Endothelial cell of umbilical vein (primary cell): ENCODE measurements at regions not wholly inside any gene's neighbourhood (a gene's known extent, or its start where the extent isn't known, plus 50 kb on each side); places are given as distances from the start of the nearest gene placed in this dataset.

Experiments used
- BruUV-seq: library from RNA; stranded (reverse); fragments of 400-500 nt; replicated peaks from 2 replicates; lab custom pipeline; 2021; lab: Mats Ljungman, UMichigan
- CTCF ChIA-PET: fragments of 300-600, 350-600 bp; sonication (Branson Sonifier 250); formaldehyde crosslinking; loops from one replicate; lab custom pipeline; 2021; ENCODE audit warnings: antibody characterized with exemption, inconsistent platforms; lab: Charles Lee
- POLR2A ChIA-PET: fragments of 300-600, 350-600 bp; sonication (Branson Sonifier 250); formaldehyde crosslinking; loops from one replicate; lab custom pipeline; 2021; ENCODE audit warnings: antibody characterized with exemption, inconsistent platforms; lab: Charles Lee
- DNase-seq: peaks from one replicate; pipeline ENCODE4 v3.0.0-alpha.2; 2011; ENCODE audit warnings: low read depth, low spot score
- FAIRE-seq: peaks from 2 replicates; lab custom pipeline; 2011; peaks lifted over from hg19 to GRCh38; lab: Jason Lieb, UNC
- H2AFZ ChIP-seq: 2 replicates; pipeline ENCODE4 v1.6.0; 2012; ENCODE audit warnings: low read depth, low read length, control low read depth, inconsistent platforms
- H3K27ac ChIP-seq: 2 replicates; pipeline ENCODE4 v1.5.1; 2011; ENCODE audit warnings: low read depth, mild to moderate bottlenecking, control low read depth, low read length, moderate library complexity; ENCODE audit not compliant: insufficient read depth
- H3K27me3 ChIP-seq, 2 experiments: 2 replicates each; pipeline versions ENCODE4 v1.6.0 to v1.6.1; 2011; ENCODE audit warnings: low read length in 2 of 2, mixed read lengths in 1 of 2; ENCODE audit not compliant: control insufficient read depth in 2 of 2, insufficient read depth in 2 of 2
- H3K36me3 ChIP-seq, 2 experiments: 2 replicates in 1 of 2; 3 replicates in 1 of 2; pipeline ENCODE4 v1.5.1; 2011; ENCODE audit warnings: low read length in 2 of 2, mild to moderate bottlenecking in 1 of 2, moderate library complexity in 1 of 2; ENCODE audit not compliant: control insufficient read depth in 2 of 2, insufficient read depth in 2 of 2; ENCODE audit errors: extremely low read depth in 1 of 2
- H3K4me1 ChIP-seq: 3 replicates; pipeline ENCODE4 v1.5.1; 2011; ENCODE audit warnings: mild to moderate bottlenecking, low read length; ENCODE audit not compliant: control insufficient read depth, insufficient read depth; ENCODE audit errors: extremely low read depth
- H3K4me2 ChIP-seq: 2 replicates; pipeline ENCODE4 v1.6.1; 2011; ENCODE audit warnings: low read length, control low read depth, mixed read lengths; ENCODE audit not compliant: insufficient read depth
- H3K4me3 ChIP-seq, 3 experiments: fragments of 200-600 bp in 1 of 3; sonication (generic), shearing (Covaris generic) in 1 of 3; replicated peaks in 1 of 3; 2 replicates each; pipeline ENCODE4 v1.5.1; 2011 to 2016; ENCODE audit warnings: control low read depth in 3 of 3, low read length in 3 of 3, mild to moderate bottlenecking in 2 of 3, inconsistent platforms in 1 of 3, low read depth in 1 of 3, moderate library complexity in 1 of 3; ENCODE audit not compliant: insufficient read depth in 1 of 3
- H3K79me2 ChIP-seq: 2 replicates; pipeline ENCODE4 v1.6.0; 2012; ENCODE audit warnings: low read length, inconsistent platforms; ENCODE audit not compliant: control insufficient read depth, insufficient read depth
- H3K9ac ChIP-seq: replicated peaks from 2 replicates; pipeline ENCODE3; 2011; ENCODE audit warnings: low read length, control low read depth; ENCODE audit not compliant: insufficient read depth; ENCODE audit errors: extremely low read depth
- H3K9me1 ChIP-seq: replicated peaks from 3 replicates; pipeline ENCODE4 v1.6.0; 2011; ENCODE audit warnings: mild to moderate bottlenecking, low read length; ENCODE audit not compliant: control insufficient read depth, insufficient read depth; ENCODE audit errors: extremely low read depth
- H3K9me3 ChIP-seq: replicated peaks from 2 replicates; pipeline ENCODE4 v1.5.1; 2012; ENCODE audit warnings: low read length, inconsistent platforms; ENCODE audit not compliant: control insufficient read depth, insufficient read depth
- H4K20me1 ChIP-seq: replicated peaks from 2 replicates; pipeline ENCODE3; 2011; ENCODE audit warnings: mild to moderate bottlenecking, low read length; ENCODE audit not compliant: control insufficient read depth, insufficient read depth; ENCODE audit errors: extremely low read depth
- EZH2 ChIP-seq: IDR thresholded peaks from 2 replicates; pipeline ENCODE4 v1.6.1; 2012; ENCODE audit warnings: borderline replicate concordance, low read depth, mild to moderate bottlenecking, moderate library complexity, low read length, inconsistent platforms; ENCODE audit not compliant: severe bottlenecking
- FOS ChIP-seq: IDR thresholded peaks from 2 replicates; pipeline ENCODE4 v1.6.1; 2011; ENCODE audit warnings: mild to moderate bottlenecking, low read length, moderate library complexity, borderline replicate concordance; ENCODE audit not compliant: insufficient read depth
- GATA2 ChIP-seq: IDR thresholded peaks from 2 replicates; pipeline ENCODE4 v1.7.0; 2011; ENCODE audit warnings: low read depth, mild to moderate bottlenecking, moderate library complexity, mixed read lengths, low read length; ENCODE audit not compliant: insufficient read length, insufficient read depth
- JUN ChIP-seq: IDR thresholded peaks from 2 replicates; pipeline ENCODE4 v1.6.1; 2011; ENCODE audit warnings: borderline replicate concordance, low read depth; ENCODE audit not compliant: insufficient read length, insufficient read depth
- MYC ChIP-seq: IDR thresholded peaks from one replicate; pipeline ENCODE4 v1.6.1; 2011; ENCODE audit warnings: mild to moderate bottlenecking, low read depth, low read length
- POLR2A ChIP-seq: IDR thresholded peaks from 2 replicates; pipeline ENCODE4 v1.6.1; 2012; ENCODE audit warnings: low read depth, mild to moderate bottlenecking, control low read depth, low read length
- POLR2AphosphoS5 ChIP-seq: IDR thresholded peaks from 2 replicates; pipeline ENCODE4 v1.6.1; 2012; ENCODE audit warnings: low read depth, mild to moderate bottlenecking, control low read depth, low read length, moderate library complexity; ENCODE audit not compliant: insufficient read depth
- dilution Hi-C: fragments of 300-500 bp; cut with MboI; formaldehyde crosslinking; loops from one replicate; pipeline ENCODE4 v1.15.0; 2019; ENCODE audit warnings: low sequenced_read_pairs; ENCODE audit not compliant: extremely low pct_ligation_motif_present
- intact Hi-C: fragments of 100-400 bp; cut with micrococcal nuclease; formaldehyde crosslinking; loops from one replicate; pipeline ENCODE4 v1.10.0; 2022
- TF ChIP-seq, protein P1 (sequence below), 2 donors: IDR thresholded peaks; 1 replicate in 1 of 2; 2 replicates in 1 of 2; pipeline ENCODE4 v1.5.1; 2011; ENCODE audit warnings: low read length in 2 of 2, mild to moderate bottlenecking in 2 of 2, moderate library complexity in 2 of 2, control low read depth in 1 of 2, inconsistent platforms in 1 of 2, low read depth in 1 of 2; ENCODE audit not compliant: insufficient read depth in 1 of 2; ENCODE audit errors: extremely low read depth in 1 of 2
- TF ChIP-seq, protein P2 (sequence below): IDR thresholded peaks from 2 replicates; pipeline ENCODE4 v1.6.1; 2011; ENCODE audit not compliant: insufficient read depth, insufficient read length

DNA sequence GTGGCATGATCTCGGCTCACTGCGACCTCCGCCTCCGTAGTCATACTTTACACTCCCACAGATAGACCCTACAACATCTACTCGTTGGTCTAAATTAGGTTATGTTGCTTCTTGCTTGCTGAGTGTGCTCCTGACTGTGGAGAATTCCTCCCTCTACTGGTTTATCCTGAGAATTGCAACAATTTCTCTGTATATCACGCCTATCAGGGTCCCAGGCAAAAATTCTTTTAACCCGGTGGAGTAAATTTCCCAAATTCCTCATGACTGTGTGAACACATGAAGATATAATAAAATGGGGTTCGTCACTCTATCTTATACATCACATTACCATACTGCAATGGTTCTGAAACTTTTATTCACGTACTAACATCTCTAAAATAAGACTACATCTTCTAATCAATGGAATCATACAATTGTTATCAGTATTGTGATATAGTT, 156.7 kb downstream of the EVA1A start:
- H3K4me2 ChIP-seq = no peak overlapping the region
- H3K27ac ChIP-seq = no peak overlapping the region
- no peaks in the 10 kb centered on the region for H4K20me1 ChIP-seq
- FAIRE-seq = peak; percentile 24
- H3K9me3 ChIP-seq = no peaks in the 10 kb centered on the region
- H3K36me3 ChIP-seq = no peaks in the 10 kb centered on the region
- TF ChIP-seq FOS (no peak), POLR2A (no peak), MYC (no peak)
- TF ChIP-seq, protein P1, sequence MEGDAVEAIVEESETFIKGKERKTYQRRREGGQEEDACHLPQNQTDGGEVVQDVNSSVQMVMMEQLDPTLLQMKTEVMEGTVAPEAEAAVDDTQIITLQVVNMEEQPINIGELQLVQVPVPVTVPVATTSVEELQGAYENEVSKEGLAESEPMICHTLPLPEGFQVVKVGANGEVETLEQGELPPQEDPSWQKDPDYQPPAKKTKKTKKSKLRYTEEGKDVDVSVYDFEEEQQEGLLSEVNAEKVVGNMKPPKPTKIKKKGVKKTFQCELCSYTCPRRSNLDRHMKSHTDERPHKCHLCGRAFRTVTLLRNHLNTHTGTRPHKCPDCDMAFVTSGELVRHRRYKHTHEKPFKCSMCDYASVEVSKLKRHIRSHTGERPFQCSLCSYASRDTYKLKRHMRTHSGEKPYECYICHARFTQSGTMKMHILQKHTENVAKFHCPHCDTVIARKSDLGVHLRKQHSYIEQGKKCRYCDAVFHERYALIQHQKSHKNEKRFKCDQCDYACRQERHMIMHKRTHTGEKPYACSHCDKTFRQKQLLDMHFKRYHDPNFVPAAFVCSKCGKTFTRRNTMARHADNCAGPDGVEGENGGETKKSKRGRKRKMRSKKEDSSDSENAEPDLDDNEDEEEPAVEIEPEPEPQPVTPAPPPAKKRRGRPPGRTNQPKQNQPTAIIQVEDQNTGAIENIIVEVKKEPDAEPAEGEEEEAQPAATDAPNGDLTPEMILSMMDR (IDR thresholded peaks at IDR 0.05; ENCODE audit: extremely low read depth in 1 of 2, insufficient read depth in 1 of 2, low read depth in 1 of 2, low read length in 2 of 2) = peak; percentile 52 to 62
- H2AFZ ChIP-seq = no peak overlapping the region
- H3K9me1 ChIP-seq = no peaks in the 10 kb centered on the region
- no TSS peak for BruUV-seq
- H3K79me2 ChIP-seq = no peaks in the 10 kb centered on the region
- no peak overlapping the region for H3K4me3 ChIP-seq
- DNase-seq = peak; percentile 57
- dilution Hi-C loops = no loop called here
- intact Hi-C loops = loop anchor here (1.0 to 2.0 kb wide), 5 partner anchors 205 to 713 kb away; partner anchors contain the start of gene TACR1
- no peak overlapping the region for H3K9ac ChIP-seq
- H3K27me3 ChIP-seq = peaks cover 14 to 30% of the 10 kb centered on the region in 2 experiments
- POLR2A ChIA-PET = no interaction called here
- CTCF ChIA-PET = interaction anchor here (0.8 to 1.5 kb wide), 3 partner anchors 340 to 713 kb away, joined by 3 to 10 read pairs (median 3); no protein-coding TSS in a partner anchor
- no peaks in the 10 kb centered on the region for H3K4me1 ChIP-seq

DNA sequence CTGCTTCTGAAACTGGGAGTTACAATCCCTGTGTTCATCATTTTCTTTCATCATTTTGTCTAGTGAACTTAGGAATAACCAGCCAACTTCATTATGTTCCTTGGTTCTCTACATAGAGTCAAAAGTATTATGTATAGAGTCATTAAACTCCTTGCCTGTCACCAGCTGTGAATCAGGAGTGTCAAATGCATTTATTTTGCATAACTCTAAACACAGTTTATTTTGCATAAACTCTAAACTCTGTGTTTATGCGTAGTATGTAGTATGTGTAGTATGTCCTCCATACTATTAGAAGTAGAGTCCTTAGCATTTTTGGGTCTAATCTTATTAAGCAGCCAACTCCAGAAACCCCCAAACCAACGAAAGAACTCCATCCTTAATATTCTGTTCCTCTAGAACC, 164.4 kb downstream of the EVA1A start:
- BruUV-seq = no TSS peak
- dilution Hi-C loops = no loop called here
- intact Hi-C loops = no loop called here
- H3K4me3 ChIP-seq = no peak overlapping the region
- no peaks in the 10 kb centered on the region for H3K36me3 ChIP-seq
- no peaks in the 10 kb centered on the region for H3K9me1 ChIP-seq
- H3K27ac ChIP-seq = no peak overlapping the region
- no peaks in the 10 kb centered on the region for H3K79me2 ChIP-seq
- POLR2A ChIA-PET = no interaction called here
- no peak overlapping the region for H2AFZ ChIP-seq
- FAIRE-seq = no peak
- TF ChIP-seq GATA2 = no peak
- no peak for TF ChIP-seq FOS
- TF ChIP-seq POLR2A = no peak
- TF ChIP-seq, protein P1 (IDR thresholded peaks at IDR 0.05; ENCODE audit: extremely low read depth in 1 of 2, insufficient read depth in 1 of 2, low read depth in 1 of 2, low read length in 2 of 2) = no peak
- no peak for TF ChIP-seq MYC
- no peak for TF ChIP-seq POLR2AphosphoS5
- TF ChIP-seq, protein P2, sequence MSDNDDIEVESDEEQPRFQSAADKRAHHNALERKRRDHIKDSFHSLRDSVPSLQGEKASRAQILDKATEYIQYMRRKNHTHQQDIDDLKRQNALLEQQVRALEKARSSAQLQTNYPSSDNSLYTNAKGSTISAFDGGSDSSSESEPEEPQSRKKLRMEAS = no peak
- TF ChIP-seq JUN = no peak
- TF ChIP-seq EZH2 = no peak
- H4K20me1 ChIP-seq = no peaks in the 10 kb centered on the region
- peaks cover 2 to 4% of the 10 kb centered on the region in 2 experiments for H3K27me3 ChIP-seq
- CTCF ChIA-PET = no interaction called here
- H3K9me3 ChIP-seq = no peaks in the 10 kb centered on the region
- H3K9ac ChIP-seq = no peak overlapping the region
- no peaks in the 10 kb centered on the region for H3K4me1 ChIP-seq
- H3K4me2 ChIP-seq = no peak overlapping the region
- DNase-seq = no peak
